K562 (cell line): ENCODE measurements at regions not wholly inside any gene's neighbourhood (a gene's known extent, or its start where the extent isn't known, plus 50 kb on each side); places are given as distances from the start of the nearest gene placed in this dataset.

Experiments used
- ATAC-seq: fragments of 200-7000 bp; cut with Tn5 transposase; 3 replicates; pipeline ENCODE4 v1.9.1; 2020; ENCODE audit warnings: moderate library complexity
- BruUV-seq: library from RNA; stranded (reverse); fragments of 400-500 nt; replicated peaks from 2 replicates; lab custom pipeline; 2021; lab: Mats Ljungman, UMichigan
- CTCF ChIA-PET: fragments of 300-600 bp; formaldehyde crosslinking; extraction: SDS; loops from one replicate; lab custom pipeline; 2021; ENCODE audit warnings: low intra/inter-chr PET ratio; lab: Yijun Ruan, JAX
- POLR2A ChIA-PET: fragments of 300-600, 350-650 bp; sonication (Branson Sonifier 250); formaldehyde crosslinking; extraction: SDS; loops from one replicate; lab custom pipeline; 2021; ENCODE audit warnings: antibody characterized with exemption, inconsistent platforms; lab: Yijun Ruan, JAX
- DNase-seq, 4 experiments: peaks; one replicate each; pipeline versions ENCODE4 v3.0.0 to v3.0.0-alpha.2; 2011 to 2018; ENCODE audit warnings: low spot score in 3 of 4, mixed read lengths in 3 of 4; ENCODE audit errors: extremely low read depth in 1 of 4
- FAIRE-seq: peaks from 2 replicates; lab custom pipeline; 2011; peaks lifted over from hg19 to GRCh38; lab: Jason Lieb, UNC
- H2AFZ ChIP-seq: 2 replicates; pipeline ENCODE4 v1.6.0; 2011; ENCODE audit warnings: low read depth, low read length, control low read depth, inconsistent platforms
- H3K27ac ChIP-seq: fragments of 200-600 bp; 3 replicates; pipeline ENCODE4 v1.8.0; 2011; ENCODE audit warnings: low read depth, mild to moderate bottlenecking, control low read depth, inconsistent platforms, low read length, moderate library complexity, mixed read lengths; ENCODE audit errors: extremely low read depth
- H3K27me3 ChIP-seq, 2 experiments: fragments of 300-600 bp in 1 of 2; 2 replicates in 1 of 2; 3 replicates in 1 of 2; pipeline versions ENCODE4 v1.6.0 to v1.8.0; 2011; ENCODE audit warnings: inconsistent platforms in 2 of 2, low read length in 2 of 2, mild to moderate bottlenecking in 1 of 2, mixed read lengths in 1 of 2, moderate library complexity in 1 of 2; ENCODE audit not compliant: control insufficient read depth in 2 of 2, insufficient read depth in 2 of 2
- H3K36me3 ChIP-seq: fragments of 300-600 bp; 3 replicates; pipeline ENCODE4 v1.8.0; 2011; ENCODE audit warnings: mild to moderate bottlenecking, low read length, inconsistent platforms; ENCODE audit not compliant: control insufficient read depth, insufficient read depth
- H3K4me1 ChIP-seq, 2 experiments: fragments of 200-600 bp in 1 of 2; replicated peaks in 1 of 2; 2 replicates in 1 of 2; 3 replicates in 1 of 2; pipeline versions ENCODE4 v1.5.1 to v1.8.0; 2011; ENCODE audit warnings: inconsistent platforms in 2 of 2, low read length in 2 of 2, mild to moderate bottlenecking in 1 of 2, mixed read lengths in 1 of 2, moderate library complexity in 1 of 2; ENCODE audit not compliant: control insufficient read depth in 2 of 2, insufficient read depth in 2 of 2
- H3K4me2 ChIP-seq: 2 replicates; pipeline ENCODE4 v1.6.1; 2011; ENCODE audit warnings: low read length, control low read depth, inconsistent platforms, mixed read lengths; ENCODE audit not compliant: insufficient read depth
- H3K4me3 ChIP-seq: fragments of 200-600 bp; sonication (generic), shearing (Covaris generic); 2 replicates; pipeline ENCODE4 v1.5.1; 2016; ENCODE audit warnings: control low read depth, inconsistent platforms
- H3K79me2 ChIP-seq: fragments of 200-600 bp; 3 replicates; pipeline ENCODE4 v1.8.0; 2011; ENCODE audit warnings: low read length, inconsistent platforms; ENCODE audit not compliant: control insufficient read depth, insufficient read depth
- H3K9ac ChIP-seq, 2 experiments: 2 replicates each; pipeline versions ENCODE4 v1.6.0 to v1.6.1; 2011; ENCODE audit warnings: low read depth in 2 of 2, low read length in 2 of 2, control low read depth in 1 of 2, inconsistent platforms in 1 of 2, mild to moderate bottlenecking in 1 of 2, mixed read lengths in 1 of 2; ENCODE audit not compliant: insufficient read depth in 1 of 2
- H3K9me1 ChIP-seq: one replicate; pipeline ENCODE4 v1.6.0; 2011; ENCODE audit warnings: inconsistent platforms, mild to moderate bottlenecking, low read length, moderate library complexity; ENCODE audit not compliant: control insufficient read depth, insufficient read depth
- H3K9me3 ChIP-seq: replicated peaks from 2 replicates; pipeline ENCODE4 v1.5.1; 2011; ENCODE audit warnings: low read depth, low read length, inconsistent platforms; ENCODE audit not compliant: control insufficient read depth, insufficient read depth
- H4K20me1 ChIP-seq: replicated peaks from 2 replicates; pipeline ENCODE4 v1.6.1; 2011; ENCODE audit warnings: low read length, inconsistent platforms, mixed read lengths; ENCODE audit not compliant: control insufficient read depth, insufficient read depth
- ELK3 ChIP-seq: fragments of 450-650 bp; formaldehyde crosslinking; IDR thresholded peaks from 2 replicates; pipeline ENCODE4 v1.4.0; 2020; ENCODE audit warnings: mild to moderate bottlenecking
- HNRNPH1 ChIP-seq: fragments of 200-400 bp; formaldehyde crosslinking; optimal IDR thresholded peaks from 2 replicates; pipeline ENCODE3; 2017; ENCODE audit warnings: low read depth, mild to moderate bottlenecking, low read length, moderate library complexity
- IRF1 ChIP-seq: sonication (generic); formaldehyde crosslinking; IDR thresholded peaks from 2 replicates; pipeline ENCODE4 v1.8.0; 2022; ENCODE audit warnings: missing genetic modification reagents, mild to moderate bottlenecking, borderline replicate concordance
- KHSRP ChIP-seq: fragments of 450-650 bp; IDR thresholded peaks from 2 replicates; pipeline ENCODE4 v1.6.1; 2017
- MITF ChIP-seq: IDR thresholded peaks from 2 replicates; pipeline ENCODE4 v1.6.1; 2014; ENCODE audit warnings: antibody characterized with exemption
- SRSF3 ChIP-seq: fragments of 200-400 bp; formaldehyde crosslinking; IDR thresholded peaks from 2 replicates; pipeline ENCODE4 v1.6.1; 2016; ENCODE audit warnings: mild to moderate bottlenecking, low read length, moderate library complexity; ENCODE audit not compliant: insufficient read depth
- TAL1 ChIP-seq: fragments of 450-650 bp; IDR thresholded peaks from 2 replicates; pipeline ENCODE4 v1.6.1; 2016; ENCODE audit warnings: mild to moderate bottlenecking
- TFAM ChIP-seq: fragments of 250-450 bp; sonication (Bioruptor Pico); conservative IDR thresholded peaks from 2 replicates; pipeline ENCODE4 v1.5.0; 2021; ENCODE audit warnings: mild to moderate bottlenecking, moderate library complexity
- ZNF311 ChIP-seq: fragments of 250-450 bp; sonication (Bioruptor Pico); IDR thresholded peaks from 2 replicates; pipeline ENCODE4 v1.4.0; 2020; ENCODE audit warnings: mild to moderate bottlenecking, moderate library complexity
- ZNF592 ChIP-seq: fragments of 450-650 bp; IDR thresholded peaks from 2 replicates; pipeline ENCODE4 v1.6.1; 2017; ENCODE audit warnings: antibody characterized with exemption, mild to moderate bottlenecking
- WGBS: fragments of 100-300 bp; shearing (Covaris generic); methylation state at CpG from one replicate; pipeline ENCODE4 v1.1.6; 2016; ENCODE audit warnings: low coverage, mixed read lengths; ENCODE audit not compliant: insufficient coverage; ENCODE audit errors: missing lambda C conversion rate; 5-methylcytosine and 5-hydroxymethylcytosine counted together
- in situ Hi-C: fragments of 300-500 bp; cut with MboI; formaldehyde crosslinking; loops from 4 replicates; pipeline ENCODE4 v1.15.0; 2018; ENCODE audit warnings: inconsistent platforms, mixed read lengths
- intact Hi-C: fragments of 100-400 bp; cut with micrococcal nuclease; formaldehyde crosslinking; loops from 2 replicates; pipeline ENCODE4 v1.14.2; 2022

- Histone ChIP-seq H3K9ac (no peak overlapping the region), H3K36me3 (no peaks in the 10 kb centered on the region), H3K27me3 (no peaks in the 10 kb centered on the region), H3K4me3 (no peak overlapping the region), H3K9me3 (no peaks in the 10 kb centered on the region), H2AFZ (no peak overlapping the region), H3K79me2 (no peaks in the 10 kb centered on the region), H4K20me1 (no peaks in the 10 kb centered on the region), H3K4me1 (no peaks in the 10 kb centered on the region), H3K4me2 (no peak overlapping the region), H3K27ac (no peak overlapping the region), H3K9me1 (no peaks in the 10 kb centered on the region)
- FAIRE-seq = no peak
- no peak for DNase-seq
- ATAC-seq = no peak
- in situ Hi-C loops (no loop called here), intact Hi-C loops (no loop called here)
- 0% methylated on average over 2 of the region's 2 CpGs for WGBS
- ChIA-PET CTCF (no interaction called here), POLR2A (no interaction called here)
- BruUV-seq = no TSS peak
- no peak for TF ChIP-seq TAL1
- no peak for TF ChIP-seq ZNF592
- no peak for TF ChIP-seq MITF
- TF ChIP-seq KHSRP = no peak
- TF ChIP-seq HNRNPH1 = no peak
- TF ChIP-seq IRF1 (CRISPR knock-in tag) = no peak
- no peak for TF ChIP-seq SRSF3
- no peak for TF ChIP-seq ZNF311 (CRISPR knock-in tag)
- TF ChIP-seq ELK3 = no peak
- TF ChIP-seq TFAM (CRISPR knock-in tag) = no peak
Measured at GRCh38 chr14:87380054-87380453, 612.9 kb downstream of the GALC start.
